Endothelial cell of umbilical vein (primary cell): ENCODE measurements at regions not wholly inside any gene's neighbourhood (a gene's known extent, or its start where the extent isn't known, plus 50 kb on each side); places are given as distances from the start of the nearest gene placed in this dataset.

Source experiments
- CTCF ChIP-seq, 2 donors: IDR thresholded peaks; 1 replicate in 1 of 2; 2 replicates in 1 of 2; pipeline ENCODE4 v1.5.1; 2011; ENCODE audit warnings: low read length in 2 of 2, mild to moderate bottlenecking in 2 of 2, moderate library complexity in 2 of 2, control low read depth in 1 of 2, inconsistent platforms in 1 of 2, low read depth in 1 of 2; ENCODE audit not compliant: insufficient read depth in 1 of 2; ENCODE audit errors: extremely low read depth in 1 of 2
- EZH2 ChIP-seq: IDR thresholded peaks from 2 replicates; pipeline ENCODE4 v1.6.1; 2012; ENCODE audit warnings: borderline replicate concordance, low read depth, mild to moderate bottlenecking, moderate library complexity, low read length, inconsistent platforms; ENCODE audit not compliant: severe bottlenecking
- GATA2 ChIP-seq: IDR thresholded peaks from 2 replicates; pipeline ENCODE4 v1.7.0; 2011; ENCODE audit warnings: low read depth, mild to moderate bottlenecking, moderate library complexity, mixed read lengths, low read length; ENCODE audit not compliant: insufficient read length, insufficient read depth
- JUN ChIP-seq: IDR thresholded peaks from 2 replicates; pipeline ENCODE4 v1.6.1; 2011; ENCODE audit warnings: borderline replicate concordance, low read depth; ENCODE audit not compliant: insufficient read length, insufficient read depth
- MAX ChIP-seq: IDR thresholded peaks from 2 replicates; pipeline ENCODE4 v1.6.1; 2011; ENCODE audit not compliant: insufficient read depth, insufficient read length
- MYC ChIP-seq: IDR thresholded peaks from one replicate; pipeline ENCODE4 v1.6.1; 2011; ENCODE audit warnings: mild to moderate bottlenecking, low read depth, low read length
- POLR2A ChIP-seq: IDR thresholded peaks from 2 replicates; pipeline ENCODE4 v1.6.1; 2012; ENCODE audit warnings: low read depth, mild to moderate bottlenecking, control low read depth, low read length
- POLR2AphosphoS5 ChIP-seq: IDR thresholded peaks from 2 replicates; pipeline ENCODE4 v1.6.1; 2012; ENCODE audit warnings: low read depth, mild to moderate bottlenecking, control low read depth, low read length, moderate library complexity; ENCODE audit not compliant: insufficient read depth

GRCh38 chr2:207474863-207475485 lies 54.8 kb upstream of the CREB1 start:
- peak; percentile 21 to 31 for TF ChIP-seq CTCF (IDR thresholded peaks at IDR 0.05; ENCODE audit: extremely low read depth in 1 of 2, insufficient read depth in 1 of 2, low read depth in 1 of 2, low read length in 2 of 2)
- no peak for TF ChIP-seq POLR2AphosphoS5
- no peak for TF ChIP-seq POLR2A
- TF ChIP-seq EZH2: no peak
- no peak for TF ChIP-seq JUN
- TF ChIP-seq MAX: no peak
- no peak for TF ChIP-seq MYC
- TF ChIP-seq GATA2: no peak
